ENCODE measurements at regions not wholly inside any gene's neighbourhood (a gene's known extent, or its start where the extent isn't known, plus 50 kb on each side); places are given as distances from the start of the nearest gene placed in this dataset.
"Not testable (repeated sequence)": the region's sequence is repeated elsewhere in the genome, so short reads cannot be mapped to it uniquely, and the experiment has no call there.

GRCh38 chr19:14328406-14328805, 52.8 kb upstream of the ADGRE5 start:
- H3K27me3 ChIP-seq (ENCODE audit: insufficient read depth, low read length), result no peaks in the 10 kb centered on the region
- RAD21 ChIA-PET (ENCODE audit: low non-redundant PET in 1 of 2, low total read pairs in 2 of 2, uncharacterized antibody in 2 of 2, unreplicated experiment in 2 of 2), result no interaction called here
- TF ChIP-seq ZNF274 (IDR thresholded peaks at IDR 0.05; ENCODE audit: low read depth, low read length) (no peak), POLR2A (IDR thresholded peaks at IDR 0.05; ENCODE audit: borderline replicate concordance, extremely low read depth, insufficient read depth, insufficient read length) (no peak), SRF (IDR thresholded peaks at IDR 0.05; ENCODE audit: low read depth) (no peak), YY1 (IDR thresholded peaks at IDR 0.05; ENCODE audit: extremely low read depth, insufficient replicate concordance, low read depth, low read length) (no peak), MAX (IDR thresholded peaks at IDR 0.05) (no peak), ATF3 (IDR thresholded peaks at IDR 0.05) (no peak)
- H3K4me1 ChIP-seq (ENCODE audit: control insufficient read depth in 1 of 2, insufficient read depth in 2 of 2, low read length in 2 of 2), result peaks cover 2 to 20% of the 10 kb centered on the region in 2 experiments; a peak in 3 of 4 replicates
- H3K9ac ChIP-seq (ENCODE audit: low read length), result no peak overlapping the region
- H4K20me1 ChIP-seq (ENCODE audit: insufficient read depth), result no peaks in the 10 kb centered on the region
- POLR2A ChIA-PET, result no interaction called here
- H3K36me3 ChIP-seq (ENCODE audit: control insufficient read depth in 1 of 2, insufficient read depth in 2 of 2, low read length in 2 of 2), result no peaks in the 10 kb centered on the region
- H3K9me2 ChIP-seq (ENCODE audit: insufficient read depth), result no peaks in the 10 kb centered on the region
- no peaks in the 10 kb centered on the region for H3K79me2 ChIP-seq (ENCODE audit: insufficient read depth, low read length)
- CTCF ChIA-PET, result no interaction called here
- H3K27ac ChIP-seq (ENCODE audit: low read depth, low read length), result no peak overlapping the region
- peaks cover 0 to 5% of the 10 kb centered on the region in 2 experiments; a peak in 1 of 4 replicates for H3K9me3 ChIP-seq (ENCODE audit: control insufficient read depth in 1 of 2, insufficient read depth in 1 of 2, low read depth in 1 of 2, low read length in 2 of 2)
- no peak overlapping the region for H3K4me2 ChIP-seq (ENCODE audit: low read length)
- intact Hi-C loops (cut with micrococcal nuclease), result no loop called here
- no peak overlapping the region for H3K4me3 ChIP-seq (replicated peaks in 1 of 2; ENCODE audit: low read depth in 1 of 2, low read length in 2 of 2)
- DNase-seq (ENCODE audit: low read depth, low spot score) (no peak), ATAC-seq (no peak)
- H2AFZ ChIP-seq (ENCODE audit: low read depth, low read length, poor library complexity, severe bottlenecking), result no peak overlapping the region
- BruUV-seq (replicated peaks), result no TSS peak

- DNase-seq (ENCODE audit: low read depth, low spot score); H3K9me3 ChIP-seq (ENCODE audit: control insufficient read depth in 1 of 2, insufficient read depth in 1 of 2, low read depth in 1 of 2, low read length in 2 of 2); H3K4me2 ChIP-seq (ENCODE audit: low read length); H4K20me1 ChIP-seq (ENCODE audit: insufficient read depth); ATAC-seq; H3K79me2 ChIP-seq (ENCODE audit: insufficient read depth, low read length); H2AFZ ChIP-seq (ENCODE audit: low read depth, low read length, poor library complexity, severe bottlenecking); BruUV-seq (replicated peaks); H3K4me3 ChIP-seq (replicated peaks in 1 of 2; ENCODE audit: low read depth in 1 of 2, low read length in 2 of 2); H3K27me3 ChIP-seq (ENCODE audit: insufficient read depth, low read length); H3K27ac ChIP-seq (ENCODE audit: low read depth, low read length); POLR2A ChIA-PET; H3K36me3 ChIP-seq (ENCODE audit: control insufficient read depth in 1 of 2, insufficient read depth in 2 of 2, low read length in 2 of 2); H3K9ac ChIP-seq (ENCODE audit: low read length); RAD21 ChIA-PET (ENCODE audit: low non-redundant PET in 1 of 2, low total read pairs in 2 of 2, uncharacterized antibody in 2 of 2, unreplicated experiment in 2 of 2); intact Hi-C loops (cut with micrococcal nuclease); H3K9me2 ChIP-seq (ENCODE audit: insufficient read depth): not testable (repeated sequence)
- peaks cover 0 to 12% of the 10 kb centered on the region in 2 experiments; a peak in 3 of 4 replicates for H3K4me1 ChIP-seq (ENCODE audit: control insufficient read depth in 1 of 2, insufficient read depth in 2 of 2, low read length in 2 of 2)
- CTCF ChIA-PET, result interaction anchor here (0.6 kb wide), 1 partner anchor 38 kb away, joined by 3 read pairs; no protein-coding TSS in a partner anchor
Observed at GRCh38 chr19:14327061-14327460, 54.2 kb upstream of the ADGRE5 start.

Measured in HCT116 (cell line).